ENCODE measurements at regions not wholly inside any gene's neighbourhood (a gene's known extent, or its start where the extent isn't known, plus 50 kb on each side); places are given as distances from the start of the nearest gene placed in this dataset.

- CTCF ChIA-PET = no interaction called here
- in situ Hi-C loops (cut with HindIII; ENCODE audit: low pct_unique_long_range_greater_than_20kb, low sequenced_read_pairs) (no loop called here), intact Hi-C loops (cut with micrococcal nuclease; ENCODE audit: unreplicated experiment) (no loop called here)
- DNase-seq (ENCODE audit: low read depth, low spot score) (no peak), ATAC-seq (no peak)
- BruUV-seq (replicated peaks) = no TSS peak
- TF ChIP-seq POLR2AphosphoS5 (IDR thresholded peaks at IDR 0.05; ENCODE audit: low read depth, low read length) (no peak), REST (IDR thresholded peaks at IDR 0.05; ENCODE audit: insufficient read depth in 1 of 2, low read depth in 2 of 2, low read length in 1 of 2) (no peak)
- Histone ChIP-seq H3K4me3 (ENCODE audit: low read depth in 2 of 2, low read length in 2 of 2) (no peak overlapping the region), H3K4me1 (ENCODE audit: control insufficient read depth, insufficient read depth, low read length) (no peaks in the 10 kb centered on the region), H3K27me3 (ENCODE audit: control insufficient read depth, insufficient read depth, low read length) (no peaks in the 10 kb centered on the region), H3K36me3 (ENCODE audit: control insufficient read depth, insufficient read depth, low read length) (no peaks in the 10 kb centered on the region), H3K9me3 (ENCODE audit: control insufficient read depth, insufficient read depth, low read depth, low read length) (no peaks in the 10 kb centered on the region), H3K27ac (ENCODE audit: low read length) (no peak overlapping the region)
- POLR2A ChIA-PET = no interaction called here
Observed at GRCh38 chr20:61030130-61030529, 221.9 kb upstream of the CDH4 start.

- H3K9me3 ChIP-seq (ENCODE audit: control insufficient read depth, insufficient read depth, low read depth, low read length) = no peaks in the 10 kb centered on the region
- H3K4me1 ChIP-seq (ENCODE audit: control insufficient read depth, insufficient read depth, low read length) = no peaks in the 10 kb centered on the region
- intact Hi-C loops (cut with micrococcal nuclease; ENCODE audit: unreplicated experiment) = no loop called here
- DNase-seq (ENCODE audit: low read depth, low spot score) = no peak
- in situ Hi-C loops (cut with HindIII; ENCODE audit: low pct_unique_long_range_greater_than_20kb, low sequenced_read_pairs) = no loop called here
- H3K4me3 ChIP-seq (ENCODE audit: low read depth in 2 of 2, low read length in 2 of 2) = no peak overlapping the region
- POLR2A ChIA-PET = no interaction called here
- no peaks in the 10 kb centered on the region for H3K27me3 ChIP-seq (ENCODE audit: control insufficient read depth, insufficient read depth, low read length)
- no peak for ATAC-seq
- TF ChIP-seq CTCF (IDR thresholded peaks at IDR 0.05) (no peak), POLR2AphosphoS5 (IDR thresholded peaks at IDR 0.05; ENCODE audit: low read depth, low read length) (no peak), SIN3A (IDR thresholded peaks at IDR 0.05; ENCODE audit: borderline replicate concordance, insufficient read depth, low read depth, low read length) (no peak)
- CTCF ChIA-PET = no interaction called here
- H3K27ac ChIP-seq (ENCODE audit: low read length) = no peak overlapping the region
- H3K36me3 ChIP-seq (ENCODE audit: control insufficient read depth, insufficient read depth, low read length) = no peaks in the 10 kb centered on the region
- no TSS peak for BruUV-seq (replicated peaks)
Observed at GRCh38 chr20:61031101-61031830, 220.8 kb upstream of the CDH4 start.

DNA sequence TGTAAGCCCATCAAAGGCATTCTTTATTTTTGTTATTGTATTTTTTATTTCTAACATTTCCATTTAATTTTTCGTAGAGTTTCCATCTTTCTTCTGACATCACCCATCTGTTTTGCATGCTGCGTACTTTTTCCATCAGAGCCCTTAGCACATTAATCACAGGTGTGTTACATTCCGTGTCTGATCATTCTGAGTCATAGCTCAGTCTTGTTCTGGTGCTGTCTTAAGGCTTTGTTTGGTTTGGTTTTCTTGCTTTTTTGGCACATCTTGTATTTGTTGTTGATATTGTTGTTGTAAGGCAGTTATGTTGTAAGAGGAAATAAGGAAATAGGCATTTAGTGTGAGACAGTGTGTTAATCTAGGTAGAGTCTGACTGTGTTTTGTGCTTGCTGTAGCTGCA is 214.6 kb upstream of the CDH4 start:
- ATAC-seq (no peak), DNase-seq (ENCODE audit: low read depth, low spot score) (no peak)
- no peak overlapping the region for H3K27ac ChIP-seq (ENCODE audit: low read length)
- no peaks in the 10 kb centered on the region for H3K36me3 ChIP-seq (ENCODE audit: control insufficient read depth, insufficient read depth, low read length)
- BruUV-seq (replicated peaks) = no TSS peak
- intact Hi-C loops (cut with micrococcal nuclease; ENCODE audit: unreplicated experiment) = no loop called here
- in situ Hi-C loops (cut with HindIII; ENCODE audit: low pct_unique_long_range_greater_than_20kb, low sequenced_read_pairs) = no loop called here
- H3K4me3 ChIP-seq (ENCODE audit: low read depth in 2 of 2, low read length in 2 of 2) = no peak overlapping the region
- H3K27me3 ChIP-seq (ENCODE audit: control insufficient read depth, insufficient read depth, low read length) = no peaks in the 10 kb centered on the region
- ChIA-PET CTCF (no interaction called here), POLR2A (no interaction called here)
- no peaks in the 10 kb centered on the region for H3K9me3 ChIP-seq (ENCODE audit: control insufficient read depth, insufficient read depth, low read depth, low read length)
- no peak for TF ChIP-seq CTCF (IDR thresholded peaks at IDR 0.05)
- no peak for TF ChIP-seq POLR2AphosphoS5 (IDR thresholded peaks at IDR 0.05; ENCODE audit: low read depth, low read length)
- TF ChIP-seq REST (IDR thresholded peaks at IDR 0.05; ENCODE audit: insufficient read depth in 1 of 2, low read depth in 2 of 2, low read length in 1 of 2) = no peak
- no peak for TF ChIP-seq SIN3A (IDR thresholded peaks at IDR 0.05; ENCODE audit: borderline replicate concordance, insufficient read depth, low read depth, low read length)
- TF ChIP-seq TCF7L2 (IDR thresholded peaks at IDR 0.05; ENCODE audit: low read depth, low read length) = no peak
- no peaks in the 10 kb centered on the region for H3K4me1 ChIP-seq (ENCODE audit: control insufficient read depth, insufficient read depth, low read length)

Data from Panc1 (cell line).